C4-2B (cell line): ENCODE measurements at regions not wholly inside any gene's neighbourhood (a gene's known extent, or its start where the extent isn't known, plus 50 kb on each side); places are given as distances from the start of the nearest gene placed in this dataset.

ENCODE experiments used
- ZFX ChIP-seq: fragments of 450-650 bp; IDR thresholded peaks from 2 replicates; pipeline ENCODE4 v1.6.1; 2017
- TF ChIP-seq, protein P1 (sequence below): fragments of 450-650 bp; conservative IDR thresholded peaks from 2 replicates; pipeline ENCODE4 v1.5.1; 2017; ENCODE audit warnings: mild to moderate bottlenecking

DNA sequence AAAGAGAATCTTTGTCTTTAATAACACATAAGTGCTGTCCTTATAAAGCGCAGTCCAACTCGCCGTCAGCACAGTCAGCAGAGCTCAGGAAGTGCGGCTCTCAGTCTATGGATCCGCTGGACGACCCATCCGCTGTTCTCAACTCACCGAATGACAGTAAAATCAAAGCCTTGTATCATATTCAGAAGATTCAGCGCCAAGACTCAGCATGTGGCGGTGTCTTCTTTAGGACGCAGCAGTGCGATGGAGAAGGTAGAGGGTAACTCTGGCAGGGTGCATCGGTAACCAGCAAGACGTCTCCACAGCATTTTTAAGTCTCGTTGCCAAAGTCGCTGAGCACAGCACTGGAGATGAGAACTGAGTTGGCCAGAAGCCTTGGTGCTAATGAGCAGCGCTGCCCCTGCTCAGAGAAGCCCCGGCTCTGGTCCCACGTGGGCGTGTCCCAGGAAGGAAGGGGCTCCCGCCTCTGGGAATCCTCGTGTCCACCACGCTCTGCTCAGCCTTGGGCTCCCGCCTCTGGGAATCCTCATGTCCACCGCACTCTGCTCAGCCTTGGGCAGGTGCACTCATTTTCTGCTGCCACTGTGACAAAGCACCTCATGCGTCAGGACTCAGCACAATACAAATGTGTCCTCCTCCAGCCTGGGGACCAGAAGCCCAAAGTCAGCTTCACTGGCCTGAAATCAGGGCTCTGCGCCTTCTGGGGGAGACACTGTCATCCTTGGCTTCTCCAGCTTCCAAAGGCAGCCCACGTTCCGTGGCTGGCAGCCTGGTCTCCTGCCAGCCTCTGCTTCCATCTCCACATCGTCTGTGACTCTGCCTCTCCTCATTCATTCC, 238.0 kb upstream of the SALL3 start:
- TF ChIP-seq, protein P1, sequence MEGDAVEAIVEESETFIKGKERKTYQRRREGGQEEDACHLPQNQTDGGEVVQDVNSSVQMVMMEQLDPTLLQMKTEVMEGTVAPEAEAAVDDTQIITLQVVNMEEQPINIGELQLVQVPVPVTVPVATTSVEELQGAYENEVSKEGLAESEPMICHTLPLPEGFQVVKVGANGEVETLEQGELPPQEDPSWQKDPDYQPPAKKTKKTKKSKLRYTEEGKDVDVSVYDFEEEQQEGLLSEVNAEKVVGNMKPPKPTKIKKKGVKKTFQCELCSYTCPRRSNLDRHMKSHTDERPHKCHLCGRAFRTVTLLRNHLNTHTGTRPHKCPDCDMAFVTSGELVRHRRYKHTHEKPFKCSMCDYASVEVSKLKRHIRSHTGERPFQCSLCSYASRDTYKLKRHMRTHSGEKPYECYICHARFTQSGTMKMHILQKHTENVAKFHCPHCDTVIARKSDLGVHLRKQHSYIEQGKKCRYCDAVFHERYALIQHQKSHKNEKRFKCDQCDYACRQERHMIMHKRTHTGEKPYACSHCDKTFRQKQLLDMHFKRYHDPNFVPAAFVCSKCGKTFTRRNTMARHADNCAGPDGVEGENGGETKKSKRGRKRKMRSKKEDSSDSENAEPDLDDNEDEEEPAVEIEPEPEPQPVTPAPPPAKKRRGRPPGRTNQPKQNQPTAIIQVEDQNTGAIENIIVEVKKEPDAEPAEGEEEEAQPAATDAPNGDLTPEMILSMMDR: no peak
- no peak for TF ChIP-seq ZFX
